K562 (cell line): ENCODE measurements at regions not wholly inside any gene's neighbourhood (a gene's known extent, or its start where the extent isn't known, plus 50 kb on each side); places are given as distances from the start of the nearest gene placed in this dataset.

ENCODE experiments used
- ATAC-seq: fragments of 200-7000 bp; cut with Tn5 transposase; 3 replicates; pipeline ENCODE4 v1.9.1; 2020; ENCODE audit warnings: moderate library complexity
- BruUV-seq: library from RNA; stranded (reverse); fragments of 400-500 nt; replicated peaks from 2 replicates; lab custom pipeline; 2021; lab: Mats Ljungman, UMichigan
- CTCF ChIA-PET: fragments of 300-600 bp; formaldehyde crosslinking; extraction: SDS; loops from one replicate; lab custom pipeline; 2021; ENCODE audit warnings: low intra/inter-chr PET ratio; lab: Yijun Ruan, JAX
- POLR2A ChIA-PET: fragments of 300-600, 350-650 bp; sonication (Branson Sonifier 250); formaldehyde crosslinking; extraction: SDS; loops from one replicate; lab custom pipeline; 2021; ENCODE audit warnings: antibody characterized with exemption, inconsistent platforms; lab: Yijun Ruan, JAX
- DNase-seq, 4 experiments: peaks; one replicate each; pipeline versions ENCODE4 v3.0.0 to v3.0.0-alpha.2; 2011 to 2018; ENCODE audit warnings: low spot score in 3 of 4, mixed read lengths in 3 of 4; ENCODE audit errors: extremely low read depth in 1 of 4
- FAIRE-seq: peaks from 2 replicates; lab custom pipeline; 2011; peaks lifted over from hg19 to GRCh38; lab: Jason Lieb, UNC
- H2AFZ ChIP-seq: 2 replicates; pipeline ENCODE4 v1.6.0; 2011; ENCODE audit warnings: low read depth, low read length, control low read depth, inconsistent platforms
- H3K27ac ChIP-seq: fragments of 200-600 bp; 3 replicates; pipeline ENCODE4 v1.8.0; 2011; ENCODE audit warnings: low read depth, mild to moderate bottlenecking, control low read depth, inconsistent platforms, low read length, moderate library complexity, mixed read lengths; ENCODE audit errors: extremely low read depth
- H3K27me3 ChIP-seq, 2 experiments: fragments of 300-600 bp in 1 of 2; 2 replicates in 1 of 2; 3 replicates in 1 of 2; pipeline versions ENCODE4 v1.6.0 to v1.8.0; 2011; ENCODE audit warnings: inconsistent platforms in 2 of 2, low read length in 2 of 2, mild to moderate bottlenecking in 1 of 2, mixed read lengths in 1 of 2, moderate library complexity in 1 of 2; ENCODE audit not compliant: control insufficient read depth in 2 of 2, insufficient read depth in 2 of 2
- H3K36me3 ChIP-seq: fragments of 300-600 bp; 3 replicates; pipeline ENCODE4 v1.8.0; 2011; ENCODE audit warnings: mild to moderate bottlenecking, low read length, inconsistent platforms; ENCODE audit not compliant: control insufficient read depth, insufficient read depth
- H3K4me1 ChIP-seq, 2 experiments: fragments of 200-600 bp in 1 of 2; replicated peaks in 1 of 2; 2 replicates in 1 of 2; 3 replicates in 1 of 2; pipeline versions ENCODE4 v1.5.1 to v1.8.0; 2011; ENCODE audit warnings: inconsistent platforms in 2 of 2, low read length in 2 of 2, mild to moderate bottlenecking in 1 of 2, mixed read lengths in 1 of 2, moderate library complexity in 1 of 2; ENCODE audit not compliant: control insufficient read depth in 2 of 2, insufficient read depth in 2 of 2
- H3K4me2 ChIP-seq: 2 replicates; pipeline ENCODE4 v1.6.1; 2011; ENCODE audit warnings: low read length, control low read depth, inconsistent platforms, mixed read lengths; ENCODE audit not compliant: insufficient read depth
- H3K4me3 ChIP-seq: fragments of 200-600 bp; sonication (generic), shearing (Covaris generic); 2 replicates; pipeline ENCODE4 v1.5.1; 2016; ENCODE audit warnings: control low read depth, inconsistent platforms
- H3K79me2 ChIP-seq: fragments of 200-600 bp; 3 replicates; pipeline ENCODE4 v1.8.0; 2011; ENCODE audit warnings: low read length, inconsistent platforms; ENCODE audit not compliant: control insufficient read depth, insufficient read depth
- H3K9ac ChIP-seq, 2 experiments: 2 replicates each; pipeline versions ENCODE4 v1.6.0 to v1.6.1; 2011; ENCODE audit warnings: low read depth in 2 of 2, low read length in 2 of 2, control low read depth in 1 of 2, inconsistent platforms in 1 of 2, mild to moderate bottlenecking in 1 of 2, mixed read lengths in 1 of 2; ENCODE audit not compliant: insufficient read depth in 1 of 2
- H3K9me1 ChIP-seq: one replicate; pipeline ENCODE4 v1.6.0; 2011; ENCODE audit warnings: inconsistent platforms, mild to moderate bottlenecking, low read length, moderate library complexity; ENCODE audit not compliant: control insufficient read depth, insufficient read depth
- H3K9me3 ChIP-seq: replicated peaks from 2 replicates; pipeline ENCODE4 v1.5.1; 2011; ENCODE audit warnings: low read depth, low read length, inconsistent platforms; ENCODE audit not compliant: control insufficient read depth, insufficient read depth
- H4K20me1 ChIP-seq: replicated peaks from 2 replicates; pipeline ENCODE4 v1.6.1; 2011; ENCODE audit warnings: low read length, inconsistent platforms, mixed read lengths; ENCODE audit not compliant: control insufficient read depth, insufficient read depth
- AFF1 ChIP-seq, 2 experiments: fragments of 450-650 bp; IDR thresholded peaks; 2 replicates each; pipeline ENCODE4 v1.6.1; 2018; ENCODE audit warnings: mild to moderate bottlenecking in 2 of 2, low read depth in 1 of 2; ENCODE audit not compliant: partially characterized antibody in 2 of 2
- E2F6 ChIP-seq, 2 experiments: IDR thresholded peaks; 2 replicates each; pipeline ENCODE4 v1.6.1; 2011; ENCODE audit warnings: borderline replicate concordance in 1 of 2, control low read depth in 1 of 2, low read depth in 1 of 2, low read length in 1 of 2, mild to moderate bottlenecking in 1 of 2, mixed read lengths in 1 of 2, moderate library complexity in 1 of 2; ENCODE audit not compliant: insufficient read depth in 1 of 2, insufficient read length in 1 of 2, poor library complexity in 1 of 2, severe bottlenecking in 1 of 2; ENCODE audit errors: extremely low read depth in 1 of 2
- MNT ChIP-seq, 2 experiments: fragments of 450-650 bp; conservative IDR thresholded peaks; 2 replicates each; pipeline ENCODE4 v1.6.1; 2017; ENCODE audit warnings: mild to moderate bottlenecking in 2 of 2, moderate library complexity in 2 of 2
- NBN ChIP-seq: fragments of 450-650 bp; IDR thresholded peaks from 2 replicates; pipeline ENCODE4 v1.6.1; 2016; ENCODE audit warnings: low read depth, mild to moderate bottlenecking
- RUNX1 ChIP-seq: sonication (generic); IDR thresholded peaks from 2 replicates; pipeline ENCODE4 v1.6.1; 2016; ENCODE audit warnings: antibody characterized with exemption, low read depth
- SMARCA4 ChIP-seq: fragments of 450-650 bp; IDR thresholded peaks from 2 replicates; pipeline ENCODE4 v1.6.1; 2016
- TSC22D4 ChIP-seq: fragments of 450-650 bp; IDR thresholded peaks from 2 replicates; pipeline ENCODE4 v1.6.1; 2016; ENCODE audit warnings: missing genetic modification characterization, missing biosample characterization, control low read depth
- ZNF197 ChIP-seq: fragments of 200-800 bp; sonication (Bioruptor generic); IDR thresholded peaks from 2 replicates; pipeline ENCODE4 v1.6.1; 2016; ENCODE audit warnings: low read depth, missing genetic modification characterization, missing compliant biosample characterization
- ZNF354B ChIP-seq: fragments of 250-450 bp; sonication (Bioruptor Pico); IDR thresholded peaks from 2 replicates; pipeline ENCODE4 v1.4.0; 2020
- WGBS: fragments of 100-300 bp; shearing (Covaris generic); methylation state at CpG from one replicate; pipeline ENCODE4 v1.1.6; 2016; ENCODE audit warnings: low coverage, mixed read lengths; ENCODE audit not compliant: insufficient coverage; ENCODE audit errors: missing lambda C conversion rate; 5-methylcytosine and 5-hydroxymethylcytosine counted together
- in situ Hi-C: fragments of 300-500 bp; cut with MboI; formaldehyde crosslinking; loops from 4 replicates; pipeline ENCODE4 v1.15.0; 2018; ENCODE audit warnings: inconsistent platforms, mixed read lengths
- intact Hi-C: fragments of 100-400 bp; cut with micrococcal nuclease; formaldehyde crosslinking; loops from 2 replicates; pipeline ENCODE4 v1.14.2; 2022
- TF ChIP-seq, protein P1 (sequence below): fragments of 250-450 bp; sonication (Bioruptor Pico); IDR thresholded peaks from 2 replicates; pipeline ENCODE4 v1.5.0; 2020; ENCODE audit warnings: mild to moderate bottlenecking

- Histone ChIP-seq H3K4me1 (no peaks in the 10 kb centered on the region), H3K9me3 (no peaks in the 10 kb centered on the region), H3K27me3 (no peaks in the 10 kb centered on the region), H4K20me1 (no peaks in the 10 kb centered on the region), H3K4me3 (no peak overlapping the region), H3K9ac (no peak overlapping the region), H3K4me2 (no peak overlapping the region), H3K36me3 (no peaks in the 10 kb centered on the region), H2AFZ (no peak overlapping the region), H3K9me1 (no peaks in the 10 kb centered on the region), H3K27ac (no peak overlapping the region), H3K79me2 (no peaks in the 10 kb centered on the region)
- intact Hi-C loops = no loop called here
- FAIRE-seq (no peak), ATAC-seq (no peak), DNase-seq (no peak)
- in situ Hi-C loops = no loop called here
- ChIA-PET POLR2A (no interaction called here), CTCF (no interaction called here)
- no TSS peak for BruUV-seq
- 9% methylated on average over 2 of the region's 2 CpGs for WGBS
- no peak for TF ChIP-seq NBN
- TF ChIP-seq AFF1 (IDR thresholded peaks at IDR 0.05; ENCODE audit: low read depth in 1 of 2, partially characterized antibody in 2 of 2) = no peak
- no peak for TF ChIP-seq ZNF354B
- no peak for TF ChIP-seq MNT (conservative IDR thresholded peaks at IDR 0.05)
- no peak for TF ChIP-seq E2F6 (IDR thresholded peaks at IDR 0.05; ENCODE audit: borderline replicate concordance in 1 of 2, extremely low read depth in 1 of 2, insufficient read depth in 1 of 2, insufficient read length in 1 of 2, low read depth in 1 of 2, low read length in 1 of 2, poor library complexity in 1 of 2, severe bottlenecking in 1 of 2)
- TF ChIP-seq TSC22D4 (tag) = no peak
- TF ChIP-seq, protein P1, sequence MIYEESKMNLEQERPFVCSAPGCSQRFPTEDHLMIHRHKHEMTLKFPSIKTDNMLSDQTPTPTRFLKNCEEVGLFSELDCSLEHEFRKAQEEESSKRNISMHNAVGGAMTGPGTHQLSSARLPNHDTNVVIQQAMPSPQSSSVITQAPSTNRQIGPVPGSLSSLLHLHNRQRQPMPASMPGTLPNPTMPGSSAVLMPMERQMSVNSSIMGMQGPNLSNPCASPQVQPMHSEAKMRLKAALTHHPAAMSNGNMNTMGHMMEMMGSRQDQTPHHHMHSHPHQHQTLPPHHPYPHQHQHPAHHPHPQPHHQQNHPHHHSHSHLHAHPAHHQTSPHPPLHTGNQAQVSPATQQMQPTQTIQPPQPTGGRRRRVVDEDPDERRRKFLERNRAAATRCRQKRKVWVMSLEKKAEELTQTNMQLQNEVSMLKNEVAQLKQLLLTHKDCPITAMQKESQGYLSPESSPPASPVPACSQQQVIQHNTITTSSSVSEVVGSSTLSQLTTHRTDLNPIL = no peak
- TF ChIP-seq SMARCA4 = no peak
- TF ChIP-seq ZNF197 (CRISPR knock-in tag) = no peak
- no peak for TF ChIP-seq RUNX1
Observed at GRCh38 chr6:88339761-88340160, 173.6 kb upstream of the CNR1 start.
